MCF 10A (cell line): ENCODE measurements at regions not wholly inside any gene's neighbourhood (a gene's known extent, or its start where the extent isn't known, plus 50 kb on each side); places are given as distances from the start of the nearest gene placed in this dataset.

Experiments used
- BruUV-seq: library from RNA; stranded (reverse); fragments of 400-500 nt; replicated peaks from 2 replicates; lab custom pipeline; 2021; lab: Mats Ljungman, UMichigan
- CTCF ChIA-PET: fragments of 300-600 bp; sonication (Branson Sonifier 250); formaldehyde crosslinking; extraction: SDS; loops from one replicate; lab custom pipeline; 2021; ENCODE audit warnings: antibody characterized with exemption, inconsistent platforms; lab: Yijun Ruan, JAX
- POLR2A ChIA-PET: fragments of 300-600, 350-650 bp; sonication (Branson Sonifier 250); formaldehyde crosslinking; extraction: SDS; loops from one replicate; lab custom pipeline; 2020; ENCODE audit warnings: antibody characterized with exemption, inconsistent platforms; lab: Yijun Ruan, JAX
- DNase-seq: peaks from one replicate; pipeline ENCODE4 v3.0.0-alpha.2; 2018; ENCODE audit not compliant: unreplicated experiment
- H3K27ac Mint-ChIP-seq: one replicate; pipeline ENCODE4 v1.8.0; 2022; ENCODE audit warnings: mild to moderate bottlenecking, low read depth, mixed read lengths; ENCODE audit not compliant: unreplicated experiment
- H3K27me3 Mint-ChIP-seq: one replicate; pipeline ENCODE4 v1.8.0; 2022; ENCODE audit warnings: mixed read lengths; ENCODE audit not compliant: insufficient read depth, unreplicated experiment
- H3K36me3 Mint-ChIP-seq: one replicate; pipeline ENCODE4 v1.8.0; 2022; ENCODE audit warnings: mild to moderate bottlenecking, moderate library complexity, mixed read lengths; ENCODE audit not compliant: insufficient read depth, unreplicated experiment
- H3K4me1 Mint-ChIP-seq: one replicate; pipeline ENCODE4 v1.8.0; 2022; ENCODE audit warnings: mixed read lengths; ENCODE audit not compliant: insufficient read depth, unreplicated experiment
- H3K4me3 Mint-ChIP-seq: one replicate; pipeline ENCODE4 v1.8.0; 2022; ENCODE audit warnings: mild to moderate bottlenecking, moderate library complexity, mixed read lengths; ENCODE audit not compliant: unreplicated experiment
- H3K9me3 Mint-ChIP-seq: one replicate; pipeline ENCODE4 v1.8.0; 2022; ENCODE audit warnings: mixed read lengths; ENCODE audit not compliant: unreplicated experiment
- intact Hi-C: fragments of 100-400 bp; cut with micrococcal nuclease; formaldehyde crosslinking; loops from 2 replicates; pipeline ENCODE4 v1.14.1; 2022
- TF ChIP-seq, protein P1 (sequence below): fragments of 200-600 bp; IDR thresholded peaks from one replicate; pipeline ENCODE4 v1.8.0; 2022; ENCODE audit warnings: antibody characterized with exemption, mild to moderate bottlenecking; ENCODE audit not compliant: unreplicated experiment

DNA sequence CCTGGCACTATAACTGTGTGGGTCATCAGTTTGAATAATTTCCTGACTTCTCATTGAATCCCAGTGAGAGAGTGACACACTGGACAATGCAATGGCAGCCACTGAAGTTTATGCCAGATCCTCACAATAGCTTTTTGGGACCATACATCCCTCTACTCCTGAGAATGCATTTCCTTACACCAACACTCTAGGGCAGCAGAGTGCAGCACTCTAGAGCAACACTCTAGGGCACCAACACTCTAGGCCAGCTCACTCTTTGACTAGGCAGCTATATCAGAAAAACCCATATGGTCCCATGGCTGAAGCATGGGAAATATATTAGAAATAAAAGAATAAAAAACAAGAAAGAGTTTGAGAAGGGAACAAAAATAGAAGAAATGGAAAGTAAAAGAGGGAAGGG, 309.2 kb downstream of the MAP2K6 start:
- ChIA-PET CTCF (interaction anchor here (0.6 to 2.2 kb wide), 4 partner anchors 115 to 414 kb away, joined by 3 to 9 read pairs (median 6); no protein-coding TSS in a partner anchor), POLR2A (interaction anchor here (0.6 to 3.4 kb wide), 4 partner anchors 9 to 579 kb away, joined by 3 to 10 read pairs (median 4); no protein-coding TSS in a partner anchor)
- H3K9me3 Mint-ChIP-seq, result no peaks in the 10 kb centered on the region
- H3K27me3 Mint-ChIP-seq, result no peaks in the 10 kb centered on the region
- no TSS peak for BruUV-seq
- peaks cover 18% of the 10 kb centered on the region for H3K4me1 Mint-ChIP-seq
- TF ChIP-seq, protein P1, sequence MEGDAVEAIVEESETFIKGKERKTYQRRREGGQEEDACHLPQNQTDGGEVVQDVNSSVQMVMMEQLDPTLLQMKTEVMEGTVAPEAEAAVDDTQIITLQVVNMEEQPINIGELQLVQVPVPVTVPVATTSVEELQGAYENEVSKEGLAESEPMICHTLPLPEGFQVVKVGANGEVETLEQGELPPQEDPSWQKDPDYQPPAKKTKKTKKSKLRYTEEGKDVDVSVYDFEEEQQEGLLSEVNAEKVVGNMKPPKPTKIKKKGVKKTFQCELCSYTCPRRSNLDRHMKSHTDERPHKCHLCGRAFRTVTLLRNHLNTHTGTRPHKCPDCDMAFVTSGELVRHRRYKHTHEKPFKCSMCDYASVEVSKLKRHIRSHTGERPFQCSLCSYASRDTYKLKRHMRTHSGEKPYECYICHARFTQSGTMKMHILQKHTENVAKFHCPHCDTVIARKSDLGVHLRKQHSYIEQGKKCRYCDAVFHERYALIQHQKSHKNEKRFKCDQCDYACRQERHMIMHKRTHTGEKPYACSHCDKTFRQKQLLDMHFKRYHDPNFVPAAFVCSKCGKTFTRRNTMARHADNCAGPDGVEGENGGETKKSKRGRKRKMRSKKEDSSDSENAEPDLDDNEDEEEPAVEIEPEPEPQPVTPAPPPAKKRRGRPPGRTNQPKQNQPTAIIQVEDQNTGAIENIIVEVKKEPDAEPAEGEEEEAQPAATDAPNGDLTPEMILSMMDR, result peak; percentile 24
- H3K36me3 Mint-ChIP-seq, result no peaks in the 10 kb centered on the region
- H3K27ac Mint-ChIP-seq, result peak overlapping the region; percentile 64
- no peak overlapping the region for H3K4me3 Mint-ChIP-seq
- DNase-seq, result peak; percentile 36
- intact Hi-C loops, result loop anchor here (1.0 to 2.0 kb wide), 2 partner anchors 421 to 899 kb away; no protein-coding TSS in a partner anchor

DNA sequence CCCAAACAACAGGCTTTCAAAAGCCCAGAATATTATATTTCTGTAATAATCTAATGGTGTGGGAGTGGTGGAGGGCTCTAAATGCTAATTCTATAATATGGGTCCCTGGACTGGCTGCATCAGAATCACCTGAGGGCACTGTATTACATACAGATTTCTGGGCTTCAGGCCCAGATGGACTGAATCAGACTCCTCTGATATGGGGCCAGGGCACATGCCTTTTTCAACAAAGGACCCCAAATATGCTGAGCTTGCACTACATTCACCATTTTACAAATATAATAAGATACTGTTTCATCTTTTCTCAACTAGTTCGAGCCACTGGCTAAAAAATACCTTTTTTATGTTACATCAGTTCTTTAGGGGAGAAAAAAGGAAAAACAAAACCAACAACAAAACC, 309.7 kb downstream of the MAP2K6 start:
- Mint-ChIP-seq H3K27ac (peak overlapping the region; percentile 64), H3K9me3 (no peaks in the 10 kb centered on the region), H3K36me3 (no peaks in the 10 kb centered on the region), H3K27me3 (no peaks in the 10 kb centered on the region), H3K4me3 (no peak overlapping the region), H3K4me1 (peaks cover 18% of the 10 kb centered on the region)
- intact Hi-C loops, result loop anchor here (1.0 kb wide), 1 partner anchor 420 kb away; no protein-coding TSS in a partner anchor
- ChIA-PET POLR2A (interaction anchor here (0.8 to 3.4 kb wide), 3 partner anchors 9 to 414 kb away, joined by 3 to 10 read pairs (median 4); no protein-coding TSS in a partner anchor), CTCF (interaction anchor here (0.7 kb wide), 1 partner anchor 196 kb away, joined by 7 read pairs; no protein-coding TSS in a partner anchor)
- no peak for DNase-seq
- TF ChIP-seq, protein P1, result no peak
- BruUV-seq, result no TSS peak

- BruUV-seq, result no TSS peak
- DNase-seq, result no peak
- no peak overlapping the region for H3K4me3 Mint-ChIP-seq
- intact Hi-C loops, result no loop called here
- no peak overlapping the region for H3K27ac Mint-ChIP-seq
- H3K4me1 Mint-ChIP-seq, result peaks cover 18% of the 10 kb centered on the region
- no peaks in the 10 kb centered on the region for H3K27me3 Mint-ChIP-seq
- TF ChIP-seq, protein P1, result no peak
- ChIA-PET CTCF (interaction anchor here (0.7 kb wide), 1 partner anchor 118 kb away, joined by 3 read pairs; no protein-coding TSS in a partner anchor), POLR2A (interaction anchor here (1.7 kb wide), 1 partner anchor 37 kb away, joined by 6 read pairs; no protein-coding TSS in a partner anchor)
- H3K36me3 Mint-ChIP-seq, result no peaks in the 10 kb centered on the region
- H3K9me3 Mint-ChIP-seq, result no peaks in the 10 kb centered on the region
These were observed 310.6 kb downstream of the MAP2K6 start for GRCh38 chr17:69725146-69725545.

GRCh38 chr17:69728816-69729215, 314.3 kb downstream of the MAP2K6 start:
- H3K9me3 Mint-ChIP-seq, result no peaks in the 10 kb centered on the region
- ChIA-PET POLR2A (interaction anchor here (0.8 to 7.2 kb wide), 5 partner anchors 13 to 439 kb away, joined by 4 to 55 read pairs (median 6); no protein-coding TSS in a partner anchor), CTCF (interaction anchor here (2.5 to 3.1 kb wide), 2 partner anchors 119 to 122 kb away, joined by 9 to 13 read pairs; no protein-coding TSS in a partner anchor)
- DNase-seq, result no peak
- peaks cover 34% of the 10 kb centered on the region for H3K4me1 Mint-ChIP-seq
- no peaks in the 10 kb centered on the region for H3K36me3 Mint-ChIP-seq
- BruUV-seq, result no TSS peak
- intact Hi-C loops, result no loop called here
- no peak overlapping the region for H3K27ac Mint-ChIP-seq
- H3K4me3 Mint-ChIP-seq, result no peak overlapping the region
- no peaks in the 10 kb centered on the region for H3K27me3 Mint-ChIP-seq
- TF ChIP-seq, protein P1, result no peak
